ENCODE measurements at regions not wholly inside any gene's neighbourhood (a gene's known extent, or its start where the extent isn't known, plus 50 kb on each side); places are given as distances from the start of the nearest gene placed in this dataset.

GRCh38 chr10:84824525-84824924 is 496.1 kb downstream of the CCSER2 start:
- H3K4me2 ChIP-seq = no peak overlapping the region
- no peaks in the 10 kb centered on the region for H3K36me3 ChIP-seq (replicated peaks; ENCODE audit: insufficient read depth, low read depth)
- H3K27ac ChIP-seq = no peak overlapping the region

GRCh38 chr10:84825330-84825729 is 496.9 kb downstream of the CCSER2 start:
- 39% methylated on average over 1 of the region's 1 CpG for whole genome bisulfite sequencing (ENCODE audit: low lambda C conversion rate, missing lambda C conversion rate)
- DNase-seq (ENCODE audit: low spot score) = peak; percentile 56
- Histone ChIP-seq H3K27ac (no peak overlapping the region), H3K27me3 (no peaks in the 10 kb centered on the region), H3K4me1 (ENCODE audit: insufficient read depth) (peaks cover 9% of the 10 kb centered on the region), H3K79me2 (no peaks in the 10 kb centered on the region), H3K9me3 (ENCODE audit: low read depth) (no peaks in the 10 kb centered on the region), H3K36me3 (replicated peaks; ENCODE audit: insufficient read depth, low read depth) (no peaks in the 10 kb centered on the region), H3K4me3 (no peak overlapping the region), H3K4me2 (no peak overlapping the region), H2AFZ (no peak overlapping the region), H4K20me1 (ENCODE audit: insufficient read depth, poor library complexity, severe bottlenecking) (no peaks in the 10 kb centered on the region), H3K9me2 (replicated peaks; ENCODE audit: insufficient read depth) (no peaks in the 10 kb centered on the region)
- TF ChIP-seq EZH2 (IDR thresholded peaks at IDR 0.05; ENCODE audit: borderline replicate concordance) (no peak), EZH2phosphoT487 (IDR thresholded peaks at IDR 0.05; ENCODE audit: low read depth, severe bottlenecking, unreplicated experiment) (no peak)
- TF ChIP-seq, protein P1, sequence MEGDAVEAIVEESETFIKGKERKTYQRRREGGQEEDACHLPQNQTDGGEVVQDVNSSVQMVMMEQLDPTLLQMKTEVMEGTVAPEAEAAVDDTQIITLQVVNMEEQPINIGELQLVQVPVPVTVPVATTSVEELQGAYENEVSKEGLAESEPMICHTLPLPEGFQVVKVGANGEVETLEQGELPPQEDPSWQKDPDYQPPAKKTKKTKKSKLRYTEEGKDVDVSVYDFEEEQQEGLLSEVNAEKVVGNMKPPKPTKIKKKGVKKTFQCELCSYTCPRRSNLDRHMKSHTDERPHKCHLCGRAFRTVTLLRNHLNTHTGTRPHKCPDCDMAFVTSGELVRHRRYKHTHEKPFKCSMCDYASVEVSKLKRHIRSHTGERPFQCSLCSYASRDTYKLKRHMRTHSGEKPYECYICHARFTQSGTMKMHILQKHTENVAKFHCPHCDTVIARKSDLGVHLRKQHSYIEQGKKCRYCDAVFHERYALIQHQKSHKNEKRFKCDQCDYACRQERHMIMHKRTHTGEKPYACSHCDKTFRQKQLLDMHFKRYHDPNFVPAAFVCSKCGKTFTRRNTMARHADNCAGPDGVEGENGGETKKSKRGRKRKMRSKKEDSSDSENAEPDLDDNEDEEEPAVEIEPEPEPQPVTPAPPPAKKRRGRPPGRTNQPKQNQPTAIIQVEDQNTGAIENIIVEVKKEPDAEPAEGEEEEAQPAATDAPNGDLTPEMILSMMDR (IDR thresholded peaks at IDR 0.05; ENCODE audit: poor library complexity) = no peak

More at GRCh38 chr10:84824525-84824924, 496.1 kb downstream of the CCSER2 start:
- no peak for DNase-seq (ENCODE audit: low spot score)
- TF ChIP-seq EZH2phosphoT487 (IDR thresholded peaks at IDR 0.05; ENCODE audit: low read depth, severe bottlenecking, unreplicated experiment) = no peak
- no peak for TF ChIP-seq EZH2 (IDR thresholded peaks at IDR 0.05; ENCODE audit: borderline replicate concordance)
- TF ChIP-seq, protein P1 (IDR thresholded peaks at IDR 0.05; ENCODE audit: poor library complexity) = no peak
- H3K4me1 ChIP-seq (ENCODE audit: insufficient read depth) = peaks cover 9% of the 10 kb centered on the region
- no peaks in the 10 kb centered on the region for H3K79me2 ChIP-seq
- no peaks in the 10 kb centered on the region for H3K9me2 ChIP-seq (replicated peaks; ENCODE audit: insufficient read depth)
- H2AFZ ChIP-seq = no peak overlapping the region
- no peaks in the 10 kb centered on the region for H4K20me1 ChIP-seq (ENCODE audit: insufficient read depth, poor library complexity, severe bottlenecking)
- H3K27me3 ChIP-seq = no peaks in the 10 kb centered on the region
- H3K9me3 ChIP-seq (ENCODE audit: low read depth) = no peaks in the 10 kb centered on the region
- 96% methylated on average over 1 of the region's 1 CpG for WGBS (ENCODE audit: low lambda C conversion rate, missing lambda C conversion rate)
- H3K4me3 ChIP-seq = no peak overlapping the region

GRCh38 chr10:84826704-84827103 is 498.3 kb downstream of the CCSER2 start:
- no peak for DNase-seq (ENCODE audit: low spot score)
- no peaks in the 10 kb centered on the region for H3K9me2 ChIP-seq (replicated peaks; ENCODE audit: insufficient read depth)
- no peaks in the 10 kb centered on the region for H3K9me3 ChIP-seq (ENCODE audit: low read depth)
- peaks cover 9% of the 10 kb centered on the region for H3K4me1 ChIP-seq (ENCODE audit: insufficient read depth)
- no peaks in the 10 kb centered on the region for H3K79me2 ChIP-seq
- no peaks in the 10 kb centered on the region for H3K36me3 ChIP-seq (replicated peaks; ENCODE audit: insufficient read depth, low read depth)
- H4K20me1 ChIP-seq (ENCODE audit: insufficient read depth, poor library complexity, severe bottlenecking) = no peaks in the 10 kb centered on the region
- no peak overlapping the region for H3K4me3 ChIP-seq
- TF ChIP-seq, protein P1 (IDR thresholded peaks at IDR 0.05; ENCODE audit: poor library complexity) = no peak
- TF ChIP-seq EZH2phosphoT487 (IDR thresholded peaks at IDR 0.05; ENCODE audit: low read depth, severe bottlenecking, unreplicated experiment) (no peak), EZH2 (IDR thresholded peaks at IDR 0.05; ENCODE audit: borderline replicate concordance) (no peak)
- H3K27me3 ChIP-seq = no peaks in the 10 kb centered on the region
- 39% methylated on average over 3 of the region's 3 CpGs for WGBS (ENCODE audit: low lambda C conversion rate, missing lambda C conversion rate)
- H3K4me2 ChIP-seq = no peak overlapping the region
- no peak overlapping the region for H3K27ac ChIP-seq
- no peak overlapping the region for H2AFZ ChIP-seq

DNA sequence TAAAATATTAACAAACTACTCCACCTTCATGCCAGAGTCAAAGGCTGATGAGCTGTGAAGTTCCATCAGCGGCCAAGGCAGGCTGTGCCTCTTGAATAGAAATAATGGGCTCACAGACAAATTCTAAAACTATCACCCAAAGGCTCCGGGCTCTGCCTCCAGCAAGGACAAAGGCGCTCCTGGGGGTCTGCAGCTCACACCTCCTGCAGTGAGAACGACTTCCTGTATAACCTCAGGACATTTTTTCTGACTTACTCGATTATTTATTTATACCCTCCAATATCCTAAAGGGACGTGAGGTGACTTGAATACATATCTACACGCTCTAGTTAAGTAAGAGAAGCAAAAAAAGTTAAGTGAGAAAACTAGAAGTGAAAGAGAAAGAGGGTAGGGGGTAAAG is 500.7 kb downstream of the CCSER2 start:
- no peak overlapping the region for H3K27ac ChIP-seq
- H3K36me3 ChIP-seq (replicated peaks; ENCODE audit: insufficient read depth, low read depth) = no peaks in the 10 kb centered on the region
- no peaks in the 10 kb centered on the region for H4K20me1 ChIP-seq (ENCODE audit: insufficient read depth, poor library complexity, severe bottlenecking)
- no peak overlapping the region for H3K4me3 ChIP-seq
- H3K79me2 ChIP-seq = no peaks in the 10 kb centered on the region
- no peaks in the 10 kb centered on the region for H3K9me3 ChIP-seq (ENCODE audit: low read depth)
- H3K27me3 ChIP-seq = no peaks in the 10 kb centered on the region
- WGBS (ENCODE audit: low lambda C conversion rate, missing lambda C conversion rate) = 74% methylated on average over 7 of the region's 7 CpGs
- TF ChIP-seq, protein P1 (IDR thresholded peaks at IDR 0.05; ENCODE audit: poor library complexity) = no peak
- no peak for TF ChIP-seq EZH2 (IDR thresholded peaks at IDR 0.05; ENCODE audit: borderline replicate concordance)
- no peak for TF ChIP-seq EZH2phosphoT487 (IDR thresholded peaks at IDR 0.05; ENCODE audit: low read depth, severe bottlenecking, unreplicated experiment)
- no peak overlapping the region for H2AFZ ChIP-seq
- H3K9me2 ChIP-seq (replicated peaks; ENCODE audit: insufficient read depth) = no peaks in the 10 kb centered on the region
- H3K4me1 ChIP-seq (ENCODE audit: insufficient read depth) = peaks cover 9% of the 10 kb centered on the region
- no peak overlapping the region for H3K4me2 ChIP-seq
- DNase-seq (ENCODE audit: low spot score) = no peak
